ENCODE measurements at regions not wholly inside any gene's neighbourhood (a gene's known extent, or its start where the extent isn't known, plus 50 kb on each side); places are given as distances from the start of the nearest gene placed in this dataset.

- intact Hi-C loops (cut with DNase I; ENCODE audit: low total_unique reads) = no loop called here
- in situ Hi-C loops (cut with MboI; ENCODE audit: low pct_ligation_motif_present in 1 of 4, low pct_unique_long_range_greater_than_20kb in 1 of 4, low sequenced_read_pairs in 3 of 4) = no loop called here
- Histone ChIP-seq H3K27me3 (no peaks in the 10 kb centered on the region), H3K4me3 (no peak overlapping the region), H3K36me3 (no peaks in the 10 kb centered on the region), H3K9me3 (no peaks in the 10 kb centered on the region), H3K4me1 (peaks cover 0 to 6% (median 0%) of the 10 kb centered on the region in 4 donors), H3K27ac (no peak overlapping the region)
- TF ChIP-seq POLR2AphosphoS5 (IDR thresholded peaks at IDR 0.05) = no peak
- 98 to 100% methylated on average over 1 to 3 of the region's 3 CpGs for WGBS, 2 donors (ENCODE audit: low coverage in 1 of 2)
- no peak for DNase-seq
Observed at GRCh38 chr9:84111726-84112125, 131.1 kb downstream of the RMI1 start.

- Histone ChIP-seq H3K4me1 (peaks cover 0 to 11% (median 2%) of the 10 kb centered on the region in 4 donors), H3K27ac (no peak overlapping the region), H3K4me3 (no peak overlapping the region), H3K9me3 (no peaks in the 10 kb centered on the region), H3K27me3 (no peaks in the 10 kb centered on the region), H3K36me3 (no peaks in the 10 kb centered on the region)
- intact Hi-C loops (cut with DNase I; ENCODE audit: low total_unique reads) = no loop called here
- in situ Hi-C loops (cut with MboI; ENCODE audit: low pct_ligation_motif_present in 1 of 4, low pct_unique_long_range_greater_than_20kb in 1 of 4, low sequenced_read_pairs in 3 of 4) = no loop called here
- WGBS, 2 donors (ENCODE audit: low coverage in 1 of 2) = 50 to 90% methylated on average over 1 of the region's 1 CpG
- DNase-seq = no peak
- no peak for TF ChIP-seq CTCF (IDR thresholded peaks at IDR 0.05)
- no peak for TF ChIP-seq EP300 (IDR thresholded peaks at IDR 0.05; ENCODE audit: low read depth)
- TF ChIP-seq POLR2A (IDR thresholded peaks at IDR 0.05) = no peak
- TF ChIP-seq POLR2AphosphoS5 (IDR thresholded peaks at IDR 0.05) = no peak
Observed at GRCh38 chr9:84121991-84122523, 141.5 kb downstream of the RMI1 start.

- 56 to 61% methylated on average over 1 of the region's 1 CpG for WGBS, 2 donors (ENCODE audit: low coverage in 1 of 2)
- H3K4me1 ChIP-seq = peaks cover 0 to 11% (median 2%) of the 10 kb centered on the region in 4 donors
Observed at GRCh38 chr9:84122572-84122971, 142.0 kb downstream of the RMI1 start.

GRCh38 chr9:84123648-84124406 lies 143.2 kb downstream of the RMI1 start:
- Histone ChIP-seq H3K36me3 (no peaks in the 10 kb centered on the region), H3K4me3 (no peak overlapping the region), H3K27me3 (no peaks in the 10 kb centered on the region), H3K9me3 (no peaks in the 10 kb centered on the region), H3K4me1 (peaks cover 0 to 11% (median 2%) of the 10 kb centered on the region in 4 donors), H3K27ac (peak overlapping the region in 1 of 4 donors; percentile 24)
- in situ Hi-C loops (cut with MboI; ENCODE audit: low pct_ligation_motif_present in 1 of 4, low pct_unique_long_range_greater_than_20kb in 1 of 4, low sequenced_read_pairs in 3 of 4) (no loop called here), intact Hi-C loops (cut with DNase I; ENCODE audit: low total_unique reads) (no loop called here)
- TF ChIP-seq CTCF (IDR thresholded peaks at IDR 0.05) (no peak), POLR2A (IDR thresholded peaks at IDR 0.05) (no peak), POLR2AphosphoS5 (IDR thresholded peaks at IDR 0.05) (no peak), EP300 (IDR thresholded peaks at IDR 0.05; ENCODE audit: low read depth) (no peak)
- 39 to 40% methylated on average over 3 of the region's 3 CpGs for WGBS, 2 donors (ENCODE audit: low coverage in 1 of 2)
- no peak for DNase-seq

More at GRCh38 chr9:84122572-84122971, 142.0 kb downstream of the RMI1 start:
- no peak for DNase-seq
- H3K36me3 ChIP-seq = no peaks in the 10 kb centered on the region
- no peaks in the 10 kb centered on the region for H3K27me3 ChIP-seq
- no peak overlapping the region for H3K27ac ChIP-seq
- H3K9me3 ChIP-seq = no peaks in the 10 kb centered on the region
- intact Hi-C loops (cut with DNase I; ENCODE audit: low total_unique reads) (no loop called here), in situ Hi-C loops (cut with MboI; ENCODE audit: low pct_ligation_motif_present in 1 of 4, low pct_unique_long_range_greater_than_20kb in 1 of 4, low sequenced_read_pairs in 3 of 4) (no loop called here)
- TF ChIP-seq POLR2AphosphoS5 (IDR thresholded peaks at IDR 0.05) (no peak), CTCF (IDR thresholded peaks at IDR 0.05) (no peak), EP300 (IDR thresholded peaks at IDR 0.05; ENCODE audit: low read depth) (no peak), POLR2A (IDR thresholded peaks at IDR 0.05) (no peak)
- no peak overlapping the region for H3K4me3 ChIP-seq
